ENCODE measurements at regions not wholly inside any gene's neighbourhood (a gene's known extent, or its start where the extent isn't known, plus 50 kb on each side); places are given as distances from the start of the nearest gene placed in this dataset.

GRCh38 chr1:4118746-4119515 lies 218.9 kb upstream of the C1orf174 start:
- DNase-seq (ENCODE audit: extremely low spot score), result no peak
- TF ChIP-seq FOXM1 (IDR thresholded peaks at IDR 0.05; ENCODE audit: borderline replicate concordance), result no peak
- TF ChIP-seq CTBP1 (IDR thresholded peaks at IDR 0.05; ENCODE audit: borderline replicate concordance), result no peak
- TF ChIP-seq, protein P1, sequence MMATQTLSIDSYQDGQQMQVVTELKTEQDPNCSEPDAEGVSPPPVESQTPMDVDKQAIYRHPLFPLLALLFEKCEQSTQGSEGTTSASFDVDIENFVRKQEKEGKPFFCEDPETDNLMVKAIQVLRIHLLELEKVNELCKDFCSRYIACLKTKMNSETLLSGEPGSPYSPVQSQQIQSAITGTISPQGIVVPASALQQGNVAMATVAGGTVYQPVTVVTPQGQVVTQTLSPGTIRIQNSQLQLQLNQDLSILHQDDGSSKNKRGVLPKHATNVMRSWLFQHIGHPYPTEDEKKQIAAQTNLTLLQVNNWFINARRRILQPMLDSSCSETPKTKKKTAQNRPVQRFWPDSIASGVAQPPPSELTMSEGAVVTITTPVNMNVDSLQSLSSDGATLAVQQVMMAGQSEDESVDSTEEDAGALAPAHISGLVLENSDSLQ (IDR thresholded peaks at IDR 0.05), result no peak
- TF ChIP-seq BHLHE40 (IDR thresholded peaks at IDR 0.05; ENCODE audit: borderline replicate concordance), result no peak
- TF ChIP-seq ELF4 (IDR thresholded peaks at IDR 0.05), result no peak
- TF ChIP-seq SP1 (IDR thresholded peaks at IDR 0.05), result no peak
- no peak for TF ChIP-seq HDGF (IDR thresholded peaks at IDR 0.05; ENCODE audit: borderline replicate concordance)
- no peak for TF ChIP-seq ZNF384 (IDR thresholded peaks at IDR 0.05)
- no peak for TF ChIP-seq ARNT (IDR thresholded peaks at IDR 0.05)
- TF ChIP-seq FOXA1 (IDR thresholded peaks at IDR 0.05), result no peak
- TF ChIP-seq TARDBP (IDR thresholded peaks at IDR 0.05), result no peak
- TF ChIP-seq FOXK2 (IDR thresholded peaks at IDR 0.05), result no peak
- no peak for TF ChIP-seq L3MBTL2 (conservative IDR thresholded peaks at IDR 0.05)
- TF ChIP-seq NFRKB (IDR thresholded peaks at IDR 0.05), result no peak
- no peak for TF ChIP-seq SUZ12 (IDR thresholded peaks at IDR 0.05)
- ChIA-PET CTCF (no interaction called here), POLR2A (no interaction called here)

DNA sequence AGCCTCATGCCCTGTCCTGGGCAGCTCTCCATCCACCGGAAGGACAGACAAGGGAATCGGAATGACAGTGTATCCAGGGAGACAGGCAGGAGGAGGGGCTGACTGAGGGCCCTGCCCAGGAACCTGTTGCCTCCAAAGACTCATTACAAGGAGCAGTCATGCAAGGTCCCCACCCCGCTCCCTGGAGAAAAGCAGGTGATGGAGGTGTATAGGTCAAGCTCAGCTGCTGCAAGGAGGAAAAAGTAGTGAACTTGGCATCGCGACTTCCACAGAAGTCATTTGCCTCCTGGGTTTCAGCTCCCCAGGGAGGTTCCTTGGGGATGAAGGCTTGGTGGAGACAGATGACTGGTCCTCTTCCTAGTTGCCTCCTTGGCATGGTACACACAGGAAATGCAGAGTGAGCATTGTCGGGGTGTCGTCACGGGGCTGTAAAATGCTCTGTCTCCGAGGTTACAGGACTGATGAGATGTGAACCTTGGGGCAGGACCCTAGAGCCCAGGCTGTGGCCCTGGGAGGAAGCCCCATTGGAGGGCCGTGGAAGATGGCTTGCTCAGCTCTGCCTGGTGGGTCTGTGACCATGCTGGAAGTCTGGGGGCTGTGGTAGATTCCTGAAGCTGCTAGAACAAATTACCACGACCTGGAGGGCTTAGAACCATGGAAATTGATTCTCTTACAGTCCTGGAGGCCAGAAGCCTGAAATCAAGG lies 219.6 kb upstream of the C1orf174 start:
- TF ChIP-seq FOXK2 (IDR thresholded peaks at IDR 0.05), result no peak
- TF ChIP-seq, protein P1 (IDR thresholded peaks at IDR 0.05), result no peak
- TF ChIP-seq ELF4 (IDR thresholded peaks at IDR 0.05), result no peak
- no peak for TF ChIP-seq HDGF (IDR thresholded peaks at IDR 0.05; ENCODE audit: borderline replicate concordance)
- TF ChIP-seq SUZ12 (IDR thresholded peaks at IDR 0.05), result no peak
- no peak for TF ChIP-seq SP1 (IDR thresholded peaks at IDR 0.05)
- no peak for TF ChIP-seq NFRKB (IDR thresholded peaks at IDR 0.05)
- TF ChIP-seq BHLHE40 (IDR thresholded peaks at IDR 0.05; ENCODE audit: borderline replicate concordance), result no peak
- TF ChIP-seq FOXA1 (IDR thresholded peaks at IDR 0.05), result no peak
- TF ChIP-seq CTBP1 (IDR thresholded peaks at IDR 0.05; ENCODE audit: borderline replicate concordance), result no peak
- no peak for TF ChIP-seq TARDBP (IDR thresholded peaks at IDR 0.05)
- POLR2A ChIA-PET, result no interaction called here
- no peak for DNase-seq (ENCODE audit: extremely low spot score)
- CTCF ChIA-PET, result no interaction called here

GRCh38 chr1:4120557-4121292 lies 220.7 kb upstream of the C1orf174 start:
- DNase-seq (ENCODE audit: extremely low spot score), result no peak
- ChIA-PET POLR2A (no interaction called here), CTCF (no interaction called here)
- no peak for TF ChIP-seq SP1 (IDR thresholded peaks at IDR 0.05)
- no peak for TF ChIP-seq FOXK2 (IDR thresholded peaks at IDR 0.05)
- TF ChIP-seq, protein P1 (IDR thresholded peaks at IDR 0.05), result no peak
- TF ChIP-seq TARDBP (IDR thresholded peaks at IDR 0.05), result no peak
- no peak for TF ChIP-seq ZNF384 (IDR thresholded peaks at IDR 0.05)
- TF ChIP-seq L3MBTL2 (conservative IDR thresholded peaks at IDR 0.05), result no peak
- TF ChIP-seq NFRKB (IDR thresholded peaks at IDR 0.05), result no peak
- no peak for TF ChIP-seq FOXM1 (IDR thresholded peaks at IDR 0.05; ENCODE audit: borderline replicate concordance)
- TF ChIP-seq BHLHE40 (IDR thresholded peaks at IDR 0.05; ENCODE audit: borderline replicate concordance), result no peak
- TF ChIP-seq FOXA1 (IDR thresholded peaks at IDR 0.05), result no peak
- no peak for TF ChIP-seq SUZ12 (IDR thresholded peaks at IDR 0.05)
- TF ChIP-seq HDGF (IDR thresholded peaks at IDR 0.05; ENCODE audit: borderline replicate concordance), result no peak
- no peak for TF ChIP-seq ARNT (IDR thresholded peaks at IDR 0.05)
- TF ChIP-seq LEF1 (IDR thresholded peaks at IDR 0.05; ENCODE audit: borderline replicate concordance), result no peak
- no peak for TF ChIP-seq CTBP1 (IDR thresholded peaks at IDR 0.05; ENCODE audit: borderline replicate concordance)
- no peak for TF ChIP-seq ELF4 (IDR thresholded peaks at IDR 0.05)

DNA sequence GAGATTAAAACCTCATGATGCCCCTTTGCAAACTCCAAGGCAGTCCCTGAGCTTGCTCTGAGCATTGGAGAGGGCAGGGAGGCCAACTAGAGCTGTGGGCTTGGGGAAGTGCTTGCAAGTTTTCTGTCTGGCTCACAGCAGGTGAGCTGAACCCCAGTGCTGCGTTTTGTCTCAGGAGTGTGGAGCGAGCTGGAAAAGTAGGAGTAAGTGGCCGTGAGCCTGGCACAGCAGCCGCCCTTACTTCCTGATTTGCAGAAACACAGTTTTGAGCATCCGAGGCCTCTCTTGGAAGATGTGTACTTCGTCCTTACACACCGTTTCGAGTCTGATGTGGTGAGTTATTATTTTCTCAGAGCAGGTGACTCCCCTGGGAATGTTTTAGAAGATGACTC lies 221.2 kb upstream of the C1orf174 start:
- POLR2A ChIA-PET, result no interaction called here
- CTCF ChIA-PET, result no interaction called here
- no peak for DNase-seq (ENCODE audit: extremely low spot score)
- TF ChIP-seq BHLHE40 (IDR thresholded peaks at IDR 0.05; ENCODE audit: borderline replicate concordance) (no peak), TARDBP (IDR thresholded peaks at IDR 0.05) (no peak), L3MBTL2 (conservative IDR thresholded peaks at IDR 0.05) (no peak), NFRKB (IDR thresholded peaks at IDR 0.05) (no peak)

DNA sequence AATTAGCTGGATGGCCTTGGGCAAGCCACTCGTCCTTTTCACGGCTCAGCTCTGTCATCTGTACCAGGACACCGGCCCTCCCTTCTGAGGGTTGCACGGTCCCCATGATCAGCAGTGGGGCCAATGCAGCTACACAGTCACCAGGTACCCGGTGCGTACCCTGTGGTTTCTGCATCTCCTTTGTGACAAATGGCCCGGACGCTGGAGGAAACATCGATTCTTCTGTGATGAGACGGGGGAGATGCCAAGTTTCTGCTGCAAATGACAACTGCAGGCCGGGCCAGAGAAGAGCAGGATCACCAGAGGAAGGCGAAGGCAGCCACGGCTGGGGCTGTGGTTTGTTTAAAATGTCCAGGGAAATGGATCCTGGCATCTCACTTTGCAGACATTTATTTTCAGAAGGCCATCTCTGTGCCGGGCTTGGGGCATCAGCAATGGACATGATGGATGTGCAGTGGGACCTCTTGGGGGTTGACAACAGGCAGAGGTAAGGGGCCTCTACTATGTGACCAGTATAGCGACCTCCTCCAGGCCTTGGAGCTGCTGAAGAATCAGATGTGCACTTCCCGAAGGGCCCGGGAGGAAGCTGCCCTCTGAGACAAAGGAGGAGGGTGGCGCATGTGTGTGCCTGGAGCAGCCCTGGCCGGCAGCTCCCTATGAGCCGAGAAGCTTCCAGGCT lies 221.9 kb upstream of the C1orf174 start:
- DNase-seq (ENCODE audit: extremely low spot score), result no peak
- POLR2A ChIA-PET, result no interaction called here
- CTCF ChIA-PET, result no interaction called here
- no peak for TF ChIP-seq ARNT (IDR thresholded peaks at IDR 0.05)
